Activated B cell treated with CpG ODN at 0.5 μM for 24 hours (primary cell): ENCODE measurements at regions not wholly inside any gene's neighbourhood (a gene's known extent, or its start where the extent isn't known, plus 50 kb on each side); places are given as distances from the start of the nearest gene placed in this dataset.

Experiments used
- ATAC-seq: fragments of 200-7000 bp; cut with Tn5 transposase; one replicate; pipeline ENCODE4 v1.10.0; 2021; ENCODE audit warnings: low read depth, mild to moderate bottlenecking, moderate library complexity
- CTCF ChIA-PET: fragments of 350-600 bp; sonication (Branson Sonifier 250); formaldehyde crosslinking; loops from one replicate; lab custom pipeline; 2021; ENCODE audit warnings: antibody characterized with exemption; lab: Charles Lee
- POLR2A ChIA-PET: fragments of 350-600 bp; sonication (Branson Sonifier 250); formaldehyde crosslinking; loops from one replicate; lab custom pipeline; 2021; ENCODE audit warnings: antibody characterized with exemption; lab: Charles Lee
- DNase-seq: peaks from one replicate; pipeline ENCODE4 v3.0.0; 2022
- H3K27ac Mint-ChIP-seq: one replicate; pipeline ENCODE4 v1.8.0; 2020; ENCODE audit warnings: mixed read lengths
- H3K27me3 Mint-ChIP-seq: one replicate; pipeline ENCODE4 v1.8.0; 2021; ENCODE audit warnings: mixed read lengths
- H3K36me3 Mint-ChIP-seq: one replicate; pipeline ENCODE4 v1.8.0; 2021; ENCODE audit warnings: low read depth, mixed read lengths
- H3K4me1 Mint-ChIP-seq: one replicate; pipeline ENCODE4 v1.8.0; 2021; ENCODE audit warnings: mixed read lengths
- H3K4me3 Mint-ChIP-seq: one replicate; pipeline ENCODE4 v1.8.0; 2020; ENCODE audit warnings: mild to moderate bottlenecking, mixed read lengths
- H3K9me3 Mint-ChIP-seq: one replicate; pipeline ENCODE4 v1.8.0; 2020; ENCODE audit warnings: mixed read lengths
- CTCF ChIP-seq: fragments of 200-600 bp; IDR thresholded peaks from one replicate; pipeline ENCODE4 v1.8.0; 2022; ENCODE audit warnings: antibody characterized with exemption, mild to moderate bottlenecking
- intact Hi-C: fragments of 100-400 bp; cut with micrococcal nuclease; formaldehyde crosslinking; loops from one replicate; pipeline ENCODE4 v1.15.1; 2024

- ChIA-PET CTCF (interaction anchor here (1.1 to 5.2 kb wide), 8 partner anchors 49 to 1473 kb away, joined by 3 to 44 read pairs (median 4); no protein-coding TSS in a partner anchor), POLR2A (no interaction called here)
- peak; percentile 34 for DNase-seq
- Mint-ChIP-seq H3K4me3 (peak overlapping the region; percentile 89), H3K27ac (peak overlapping the region; percentile 15), H3K9me3 (no peaks in the 10 kb centered on the region), H3K4me1 (peaks cover 7% of the 10 kb centered on the region), H3K27me3 (peaks cover 33% of the 10 kb centered on the region), H3K36me3 (no peaks in the 10 kb centered on the region)
- peak; percentile 87 for TF ChIP-seq CTCF
- ATAC-seq: peak; percentile 60
- intact Hi-C loops: loop anchor here (1.0 to 5.0 kb wide), 7 partner anchors 291 to 1881 kb away; partner anchors contain the start of genes DNAJC19 and FXR1
These were observed 109.9 kb upstream of the ATP11B start for GRCh38 chr3:182683453-182683852.

DNA sequence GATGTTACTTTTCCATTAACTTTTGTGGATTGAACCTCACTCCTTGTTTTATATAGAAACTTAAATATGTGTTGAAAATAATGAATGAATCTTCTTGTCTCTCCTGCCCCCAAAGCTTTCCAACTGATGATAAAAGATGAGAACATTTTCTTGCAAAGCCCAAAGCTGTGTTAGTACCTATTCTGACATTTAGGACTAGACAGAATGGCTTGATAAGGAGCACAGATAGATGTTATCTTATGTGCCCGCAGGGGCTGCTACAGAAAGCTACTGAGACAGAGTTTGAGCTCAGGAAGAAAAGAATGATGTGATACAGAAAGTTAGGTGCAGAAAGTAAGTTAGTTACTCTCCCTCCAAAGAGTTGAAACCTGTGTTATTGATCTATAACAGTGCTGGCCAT lies 109.4 kb upstream of the ATP11B start:
- peaks cover 34% of the 10 kb centered on the region for H3K27me3 Mint-ChIP-seq
- DNase-seq (no peak), ATAC-seq (no peak)
- peaks cover 7% of the 10 kb centered on the region for H3K4me1 Mint-ChIP-seq
- H3K9me3 Mint-ChIP-seq: no peaks in the 10 kb centered on the region
- ChIA-PET CTCF (interaction anchor here (0.7 to 5.2 kb wide), 8 partner anchors 49 to 1474 kb away, joined by 3 to 44 read pairs (median 3); no protein-coding TSS in a partner anchor), POLR2A (no interaction called here)
- H3K4me3 Mint-ChIP-seq: no peak overlapping the region
- peak; percentile 10 for TF ChIP-seq CTCF
- no peaks in the 10 kb centered on the region for H3K36me3 Mint-ChIP-seq
- intact Hi-C loops: loop anchor here (1.0 to 5.0 kb wide), 7 partner anchors 291 to 1882 kb away; partner anchors contain the start of genes DNAJC19 and FXR1
- no peak overlapping the region for H3K27ac Mint-ChIP-seq

GRCh38 chr3:182686033-182686886 lies 107.0 kb upstream of the ATP11B start:
- no peak for DNase-seq
- intact Hi-C loops: no loop called here
- ChIA-PET POLR2A (no interaction called here), CTCF (interaction anchor here (1.1 to 5.2 kb wide), 3 partner anchors 977 to 1359 kb away, joined by 3 to 44 read pairs (median 5); no protein-coding TSS in a partner anchor)
- no peak for TF ChIP-seq CTCF
- no peak overlapping the region for H3K27ac Mint-ChIP-seq
- H3K4me1 Mint-ChIP-seq: peaks cover 7% of the 10 kb centered on the region
- H3K27me3 Mint-ChIP-seq: peaks cover 39% of the 10 kb centered on the region
- H3K9me3 Mint-ChIP-seq: no peaks in the 10 kb centered on the region
- H3K4me3 Mint-ChIP-seq: no peak overlapping the region
- H3K36me3 Mint-ChIP-seq: no peaks in the 10 kb centered on the region
- no peak for ATAC-seq

DNA sequence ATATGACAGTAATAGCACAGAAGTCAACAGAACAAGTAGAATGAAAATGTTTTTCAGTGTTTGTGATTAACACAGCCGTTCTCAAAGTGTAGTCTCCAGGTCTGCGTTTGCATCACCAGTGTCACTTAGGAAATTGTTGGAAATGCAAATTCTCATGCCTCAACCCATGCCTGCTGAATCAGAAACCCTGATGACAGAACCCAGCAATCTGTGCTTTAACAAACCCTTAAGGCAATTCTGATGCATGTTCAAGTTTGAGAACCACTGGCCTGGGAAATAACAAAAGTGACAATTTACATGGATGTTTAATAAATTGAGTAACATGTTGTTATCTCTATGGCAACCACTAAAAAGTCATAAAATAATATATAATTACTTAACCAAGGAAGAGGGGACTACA lies 103.1 kb upstream of the ATP11B start:
- peaks cover 36% of the 10 kb centered on the region for H3K27me3 Mint-ChIP-seq
- no peaks in the 10 kb centered on the region for H3K9me3 Mint-ChIP-seq
- no peak for DNase-seq
- no peak for ATAC-seq
- no peaks in the 10 kb centered on the region for H3K36me3 Mint-ChIP-seq
- H3K4me1 Mint-ChIP-seq: no peaks in the 10 kb centered on the region
- TF ChIP-seq CTCF: no peak
- POLR2A ChIA-PET: no interaction called here
- no peak overlapping the region for H3K4me3 Mint-ChIP-seq
- H3K27ac Mint-ChIP-seq: no peak overlapping the region
- intact Hi-C loops: no loop called here
- CTCF ChIA-PET: no interaction called here

GRCh38 chr3:182692021-182692420 lies 101.3 kb upstream of the ATP11B start:
- DNase-seq (no peak), ATAC-seq (no peak)
- Mint-ChIP-seq H3K9me3 (no peaks in the 10 kb centered on the region), H3K27ac (no peak overlapping the region), H3K4me3 (no peak overlapping the region), H3K36me3 (no peaks in the 10 kb centered on the region), H3K27me3 (peaks cover 23% of the 10 kb centered on the region), H3K4me1 (no peaks in the 10 kb centered on the region)
- CTCF ChIA-PET: no interaction called here
- POLR2A ChIA-PET: no interaction called here
- TF ChIP-seq CTCF: no peak
- intact Hi-C loops: no loop called here
